HG03469 (cell line): ENCODE measurements at regions not wholly inside any gene's neighbourhood (a gene's known extent, or its start where the extent isn't known, plus 50 kb on each side); places are given as distances from the start of the nearest gene placed in this dataset.
A peak's percentile ranks its signal among the peaks of the same experiment; 100 is the strongest.
"Not testable (repeated sequence)": the region's sequence is repeated elsewhere in the genome, so short reads cannot be mapped to it uniquely, and the experiment has no call there.

Experiments
- ATAC-seq: cut with Tn5 transposase; IDR thresholded peaks from one replicate; pipeline ENCODE4 v1.9.1; 2021; ENCODE audit warnings: mild to moderate bottlenecking, moderate library complexity, moderate number of reproducible peaks; ENCODE audit not compliant: unreplicated experiment

GRCh38 chr6:165767228-165767627, 104.2 kb upstream of the PDE10A start:
- no peak for ATAC-seq

GRCh38 chr6:165766457-165766856, 103.4 kb upstream of the PDE10A start:
- no peak for ATAC-seq

DNA sequence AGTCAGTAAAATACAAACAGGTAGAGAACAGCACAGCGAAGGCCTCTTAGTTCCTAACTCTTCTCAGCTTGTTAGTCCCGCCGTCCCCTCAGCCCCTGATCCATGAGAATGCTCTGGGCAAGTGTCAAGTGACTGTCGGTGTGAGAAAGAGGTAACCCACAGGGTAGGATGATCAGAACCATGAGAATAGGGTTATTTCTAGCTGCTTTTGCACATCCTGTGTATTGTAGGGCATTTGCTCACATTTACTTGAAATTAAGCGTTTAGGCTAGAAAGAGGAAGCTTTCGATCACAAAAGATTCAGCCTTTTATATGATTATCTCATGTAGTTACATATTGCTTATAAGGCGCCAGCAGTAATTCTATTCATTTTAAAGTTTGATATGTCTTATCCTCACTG, 103.0 kb upstream of the PDE10A start:
- no peak for ATAC-seq

DNA sequence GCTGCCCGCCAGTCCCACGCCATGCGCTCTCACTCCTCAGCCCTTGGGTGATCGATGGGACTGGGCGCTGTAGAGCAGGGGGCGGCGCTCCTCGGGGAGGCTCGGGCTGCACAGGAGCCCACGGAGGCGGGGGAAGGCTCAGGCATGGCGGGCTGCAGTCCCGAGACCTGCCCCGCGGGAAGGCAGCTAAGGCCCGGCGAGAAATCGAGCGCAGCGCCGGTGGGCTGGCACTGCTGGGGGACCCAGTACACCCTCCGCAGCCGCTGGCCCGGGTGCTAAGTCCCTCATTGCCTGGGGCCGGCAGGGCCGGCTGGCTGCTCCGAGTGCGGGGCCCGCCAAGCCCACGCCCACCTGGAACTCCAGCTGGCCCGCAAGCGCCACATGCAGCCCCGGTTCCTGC, 102.2 kb upstream of the PDE10A start:
- not testable (repeated sequence) for ATAC-seq

GRCh38 chr6:165762876-165763275, 99.8 kb upstream of the PDE10A start:
- no peak for ATAC-seq

DNA sequence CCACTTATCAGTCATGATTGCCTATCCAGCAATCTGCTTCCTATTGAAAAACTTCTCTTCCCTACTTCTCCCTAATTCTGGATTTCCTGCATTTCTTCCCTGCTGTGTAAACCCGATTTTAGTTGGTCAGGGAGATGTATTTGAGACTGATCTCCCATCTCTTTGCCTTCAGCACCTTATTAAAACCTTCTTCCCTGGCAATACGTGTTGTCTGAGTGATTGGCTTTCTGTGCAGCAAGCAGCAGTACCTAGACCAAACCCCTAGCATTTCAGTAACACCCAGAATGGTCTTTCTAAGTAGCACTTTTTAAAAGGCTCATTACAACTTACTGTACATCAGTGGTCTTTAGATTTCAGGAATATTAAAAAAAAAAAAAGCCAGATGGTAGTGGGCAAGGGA, 99.1 kb upstream of the PDE10A start:
- ATAC-seq, result no peak

DNA sequence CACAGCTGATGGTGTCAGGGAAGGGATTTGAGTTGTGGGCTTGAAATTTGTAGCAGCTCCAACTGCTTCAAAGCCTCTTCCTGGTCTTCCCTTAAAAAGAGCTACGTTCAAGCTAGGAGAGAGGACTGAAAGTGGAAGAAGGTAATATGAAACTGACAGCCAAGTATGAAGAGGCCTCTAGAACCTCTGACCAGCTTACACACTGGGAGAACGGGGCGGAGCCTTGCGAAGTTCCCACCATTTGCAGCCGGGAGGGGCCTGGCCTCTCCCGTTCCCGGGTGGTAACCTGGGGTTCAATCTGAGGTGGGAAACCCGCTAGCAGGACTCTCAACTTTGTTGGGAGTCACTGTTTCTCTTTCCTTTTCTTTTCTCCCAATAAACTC, 97.8 kb upstream of the PDE10A start:
- no peak for ATAC-seq

GRCh38 chr6:165760126-165760802, 97.2 kb upstream of the PDE10A start:
- no peak for ATAC-seq

- ATAC-seq, result no peak
Observed at GRCh38 chr6:165758441-165758840, 95.4 kb upstream of the PDE10A start.

DNA sequence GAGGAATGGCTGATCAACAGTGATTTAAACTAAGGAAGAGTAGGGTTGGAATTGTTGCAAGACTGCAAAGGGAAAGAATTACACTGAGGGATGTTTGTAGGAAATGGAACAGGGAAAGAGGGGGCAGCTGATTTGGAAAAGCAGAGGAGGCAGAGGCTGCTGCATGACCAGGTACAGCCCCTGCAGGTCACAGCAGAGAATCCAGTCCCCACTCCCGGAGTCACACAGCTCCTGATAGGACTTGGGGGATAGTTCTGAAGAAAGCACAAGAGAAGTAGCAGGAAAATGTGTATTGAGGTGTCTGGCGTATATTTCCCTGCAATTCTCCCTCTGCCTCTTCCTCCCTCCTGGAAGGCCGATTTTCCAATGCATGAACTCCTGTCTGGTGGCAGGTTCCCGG, 92.5 kb upstream of the PDE10A start:
- ATAC-seq, result no peak

GRCh38 chr6:165753506-165753905, 90.5 kb upstream of the PDE10A start:
- ATAC-seq, result no peak

GRCh38 chr6:165752451-165752850, 89.4 kb upstream of the PDE10A start:
- no peak for ATAC-seq

DNA sequence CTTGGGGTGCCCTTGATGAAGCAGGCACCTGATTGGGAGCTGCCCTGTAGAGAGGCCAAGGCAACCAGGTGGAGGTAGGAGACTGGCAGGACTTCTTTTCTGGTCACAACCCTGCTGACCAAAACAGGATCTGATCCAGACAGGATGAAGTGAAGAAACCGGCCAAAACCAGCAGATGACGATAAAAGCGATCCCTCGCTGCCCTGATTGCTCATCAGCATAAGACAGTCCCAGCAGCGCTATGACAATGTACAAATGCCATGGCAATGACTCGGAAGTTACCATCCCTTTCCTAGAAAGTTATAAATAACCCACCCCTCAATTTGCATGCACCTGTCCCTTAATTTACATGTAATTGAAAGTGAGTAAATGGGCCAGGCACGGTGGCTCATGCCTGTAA, 88.4 kb upstream of the PDE10A start:
- no peak for ATAC-seq

- no peak for ATAC-seq
Observed at GRCh38 chr6:165749163-165749562, 86.1 kb upstream of the PDE10A start.

DNA sequence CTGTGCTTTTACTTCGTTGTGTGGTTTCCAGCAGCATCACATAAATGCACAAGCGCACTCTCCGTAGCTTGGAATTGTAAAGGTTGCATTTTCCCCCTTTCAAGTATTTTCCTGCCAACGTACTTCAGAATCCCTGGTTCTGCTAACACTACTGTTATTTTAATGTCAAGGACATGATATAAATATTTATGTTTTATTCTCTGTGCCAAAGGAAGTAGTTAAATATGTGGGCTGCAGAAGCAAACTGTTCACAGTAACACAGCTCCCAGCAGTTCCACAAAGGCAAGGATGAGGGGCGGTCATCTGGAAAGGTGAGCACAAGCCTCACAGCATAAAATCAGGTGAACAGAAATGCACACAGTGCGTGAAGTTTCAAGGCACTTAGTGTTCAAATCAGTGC, 85.3 kb upstream of the PDE10A start:
- no peak for ATAC-seq

DNA sequence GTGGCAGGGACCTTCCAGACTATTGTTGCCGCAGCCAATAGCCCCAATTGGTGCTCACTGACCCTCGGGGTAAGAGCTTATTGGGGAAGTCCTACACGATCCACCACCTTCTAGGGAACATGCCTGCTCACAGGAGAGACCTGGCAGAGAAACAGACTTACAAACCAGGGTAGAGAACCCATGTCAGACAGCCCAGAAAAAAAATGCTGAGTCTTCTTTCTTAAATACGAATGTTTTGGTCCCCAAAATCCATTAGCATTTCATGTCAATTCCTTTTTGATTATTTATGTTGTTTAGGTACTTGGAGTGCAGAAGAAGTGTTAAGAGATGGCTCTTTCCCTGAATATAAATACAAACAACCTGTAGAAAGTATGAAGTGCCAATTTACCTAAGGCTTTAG, 84.9 kb upstream of the PDE10A start:
- ATAC-seq, result no peak

DNA sequence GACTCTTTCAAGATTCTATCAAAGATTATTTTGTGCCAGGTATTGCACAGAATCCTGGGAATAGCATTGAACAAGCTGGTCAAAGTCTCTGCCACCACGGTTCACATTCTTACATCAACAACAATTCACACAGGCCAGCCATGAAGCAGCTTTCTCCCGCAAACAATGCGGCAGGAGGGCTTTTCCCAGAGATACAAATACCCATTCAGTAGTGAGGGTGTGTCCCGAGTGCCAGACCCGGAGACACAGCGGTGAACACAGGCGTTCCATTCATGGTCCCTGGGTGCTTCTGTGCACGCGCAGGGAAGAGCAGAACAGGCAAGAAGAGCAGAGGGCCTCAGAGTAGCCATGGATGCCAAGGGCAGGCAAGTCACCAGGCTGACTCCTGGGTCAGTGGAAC, 83.3 kb upstream of the PDE10A start:
- no peak for ATAC-seq

DNA sequence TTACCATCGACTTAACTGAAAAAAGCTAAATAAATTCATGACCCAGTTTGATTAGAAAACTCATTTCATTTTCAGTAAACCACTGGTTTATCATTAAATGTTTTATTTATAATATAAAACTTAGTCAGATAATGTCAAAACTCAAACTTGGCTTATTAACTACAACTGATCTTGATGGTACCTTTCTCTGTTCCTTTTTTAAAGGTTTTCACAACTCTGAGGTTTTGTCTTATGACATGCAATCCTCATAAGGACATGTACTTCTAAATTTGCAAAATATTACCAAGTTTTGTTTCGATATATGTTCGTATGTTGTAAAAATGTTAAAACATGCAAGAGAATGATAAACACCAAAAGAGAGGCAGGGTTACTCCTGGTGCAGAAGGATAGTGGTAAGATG, 82.5 kb upstream of the PDE10A start:
- ATAC-seq, result peak; percentile 46

DNA sequence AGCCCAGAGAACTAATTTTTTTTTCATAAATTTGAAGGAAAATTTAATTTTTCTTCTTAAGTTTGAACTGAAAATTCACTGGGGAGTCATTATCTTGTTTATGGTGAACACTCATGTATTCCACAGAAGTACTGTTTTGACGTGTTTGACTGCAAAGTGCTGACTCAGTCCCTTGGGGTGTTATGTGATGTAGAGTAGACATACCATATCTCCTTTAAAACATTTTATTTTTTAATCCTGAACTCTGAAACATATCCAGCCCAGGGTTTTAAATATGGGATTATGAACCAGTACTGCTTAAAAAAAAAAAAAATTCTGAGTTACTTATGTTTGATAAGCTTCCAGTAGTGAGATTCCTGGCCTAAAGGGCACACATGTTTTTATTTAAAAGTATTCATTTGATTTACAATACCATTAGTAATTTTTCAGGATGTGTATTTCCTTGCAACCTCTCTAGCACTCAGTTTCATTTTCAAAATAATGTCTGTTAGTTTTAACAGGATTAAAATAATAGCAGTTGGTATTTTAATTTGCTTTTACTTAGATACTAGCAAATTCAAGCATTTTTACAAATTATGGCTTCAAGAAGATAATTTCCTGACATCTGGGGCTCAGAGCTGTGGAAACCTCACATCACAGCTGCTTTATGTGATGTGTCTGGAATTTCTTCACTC, 81.7 kb upstream of the PDE10A start:
- no peak for ATAC-seq

DNA sequence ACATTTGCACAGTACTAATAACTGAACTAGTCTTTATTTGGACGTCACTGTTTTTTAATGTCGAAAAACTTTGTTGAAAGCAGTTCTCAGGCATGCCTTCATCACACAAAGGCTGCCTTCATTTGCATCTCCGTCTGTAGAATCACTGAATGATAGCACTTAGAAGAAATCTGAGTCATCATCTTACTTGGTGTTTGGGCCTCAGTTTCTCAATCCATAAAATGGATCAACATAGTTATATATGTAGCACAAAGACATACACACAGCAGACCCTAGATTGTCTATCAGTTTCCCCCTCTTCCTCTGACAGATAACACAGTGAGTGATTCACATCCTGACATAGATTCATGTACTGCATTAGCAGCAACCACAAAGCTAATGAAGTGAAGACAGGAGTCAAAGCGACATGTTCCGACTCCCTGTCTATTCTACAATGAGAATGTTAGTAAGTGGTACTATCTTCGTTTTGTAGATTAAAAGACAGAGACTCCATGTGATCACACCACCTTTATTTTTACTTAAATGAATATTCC, 80.4 kb upstream of the PDE10A start:
- no peak for ATAC-seq

DNA sequence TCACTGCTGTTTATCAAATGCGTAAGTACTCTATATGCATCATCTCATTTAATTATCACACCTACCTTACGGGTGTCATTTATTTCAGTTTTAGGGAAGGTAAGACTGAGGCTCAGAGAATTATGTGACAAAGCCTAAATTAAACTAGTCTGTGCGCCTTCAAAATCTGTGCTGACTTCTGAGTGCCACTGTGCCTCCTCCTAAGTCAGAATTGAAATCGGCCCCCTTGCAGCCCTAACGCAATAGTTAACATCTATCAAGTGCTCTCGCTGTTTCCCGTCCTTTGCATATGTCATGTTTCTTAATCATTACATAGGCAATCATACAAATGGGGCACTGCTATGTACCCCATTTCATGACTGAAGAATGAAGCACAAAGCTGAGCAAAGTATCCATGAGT, 79.0 kb upstream of the PDE10A start:
- ATAC-seq, result no peak

DNA sequence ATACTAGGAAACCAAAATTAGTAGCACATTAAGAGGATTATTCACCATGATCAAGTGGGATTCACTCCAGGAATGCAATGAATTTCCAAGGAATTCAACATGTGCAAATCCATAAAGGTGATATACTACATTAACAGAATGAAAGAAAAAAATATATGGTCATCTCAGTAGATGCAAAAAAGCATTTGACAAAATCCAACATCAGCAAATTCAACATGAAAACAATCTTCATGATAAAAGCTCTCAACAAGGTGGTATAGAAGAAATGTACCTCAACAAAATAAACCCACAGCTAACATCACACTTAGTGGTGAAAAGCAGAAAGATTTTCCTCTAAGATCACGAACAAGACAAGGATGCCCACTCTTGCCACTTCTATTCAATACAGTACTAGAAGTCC, 74.4 kb upstream of the PDE10A start:
- ATAC-seq, result no peak

GRCh38 chr6:165735065-165735464, 72.0 kb upstream of the PDE10A start:
- ATAC-seq, result no peak
